ENCODE measurements at regions not wholly inside any gene's neighbourhood (a gene's known extent, or its start where the extent isn't known, plus 50 kb on each side); places are given as distances from the start of the nearest gene placed in this dataset.

DNA sequence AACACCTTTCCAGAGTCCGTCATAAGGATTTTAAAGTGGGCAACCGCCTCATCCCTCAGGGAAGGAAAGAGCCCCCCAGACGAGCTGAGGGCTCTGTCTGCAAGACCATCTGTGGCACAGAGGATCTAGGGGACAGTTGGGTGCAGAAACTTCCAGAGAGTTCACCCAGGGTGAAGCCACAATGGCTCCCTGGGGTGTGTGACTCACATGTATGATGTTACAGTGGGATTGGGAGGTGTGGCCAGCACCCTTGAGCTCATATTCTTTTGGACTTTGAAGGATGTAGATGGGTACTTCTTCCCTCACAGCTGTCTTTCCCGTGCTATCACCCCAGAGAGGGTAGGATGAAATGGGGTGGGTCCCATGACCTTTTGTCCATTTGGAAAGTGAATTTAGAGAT, 95.5 kb downstream of the NCR2 start:
- 70 to 71% methylated on average over 4 of the region's 4 CpGs for WGBS, 2 donors
- ATAC-seq (no peak), FAIRE-seq (no peak), DNase-seq (no peak)
- Histone ChIP-seq H3K4me1 (peaks cover 0 to 9% (median 7%) of the 10 kb centered on the region in 3 donors), H3K9me3 (no peaks in the 10 kb centered on the region), H3K27me3 (no peaks in the 10 kb centered on the region), H3K27ac (no peak overlapping the region), H3K36me3 (no peaks in the 10 kb centered on the region), H3K4me3 (no peak overlapping the region)
- intact Hi-C loops (cut with DNase I) = no loop called here
- TF ChIP-seq, protein P1, sequence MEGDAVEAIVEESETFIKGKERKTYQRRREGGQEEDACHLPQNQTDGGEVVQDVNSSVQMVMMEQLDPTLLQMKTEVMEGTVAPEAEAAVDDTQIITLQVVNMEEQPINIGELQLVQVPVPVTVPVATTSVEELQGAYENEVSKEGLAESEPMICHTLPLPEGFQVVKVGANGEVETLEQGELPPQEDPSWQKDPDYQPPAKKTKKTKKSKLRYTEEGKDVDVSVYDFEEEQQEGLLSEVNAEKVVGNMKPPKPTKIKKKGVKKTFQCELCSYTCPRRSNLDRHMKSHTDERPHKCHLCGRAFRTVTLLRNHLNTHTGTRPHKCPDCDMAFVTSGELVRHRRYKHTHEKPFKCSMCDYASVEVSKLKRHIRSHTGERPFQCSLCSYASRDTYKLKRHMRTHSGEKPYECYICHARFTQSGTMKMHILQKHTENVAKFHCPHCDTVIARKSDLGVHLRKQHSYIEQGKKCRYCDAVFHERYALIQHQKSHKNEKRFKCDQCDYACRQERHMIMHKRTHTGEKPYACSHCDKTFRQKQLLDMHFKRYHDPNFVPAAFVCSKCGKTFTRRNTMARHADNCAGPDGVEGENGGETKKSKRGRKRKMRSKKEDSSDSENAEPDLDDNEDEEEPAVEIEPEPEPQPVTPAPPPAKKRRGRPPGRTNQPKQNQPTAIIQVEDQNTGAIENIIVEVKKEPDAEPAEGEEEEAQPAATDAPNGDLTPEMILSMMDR (IDR thresholded peaks at IDR 0.05) = no peak

- H3K9me3 ChIP-seq = no peaks in the 10 kb centered on the region
- H3K36me3 ChIP-seq = no peaks in the 10 kb centered on the region
- H3K4me3 ChIP-seq = no peak overlapping the region
- no peaks in the 10 kb centered on the region for H3K27me3 ChIP-seq
- ATAC-seq (no peak), FAIRE-seq (no peak), DNase-seq (no peak)
- TF ChIP-seq, protein P1 (IDR thresholded peaks at IDR 0.05) = no peak
- WGBS, 2 donors = 55 to 66% methylated on average over 3 of the region's 3 CpGs
- intact Hi-C loops (cut with DNase I) = no loop called here
- H3K27ac ChIP-seq = no peak overlapping the region
- H3K4me1 ChIP-seq = peaks cover 0 to 9% (median 7%) of the 10 kb centered on the region in 3 donors
These were observed 96.9 kb downstream of the NCR2 start for GRCh38 chr6:41432280-41432679.

DNA sequence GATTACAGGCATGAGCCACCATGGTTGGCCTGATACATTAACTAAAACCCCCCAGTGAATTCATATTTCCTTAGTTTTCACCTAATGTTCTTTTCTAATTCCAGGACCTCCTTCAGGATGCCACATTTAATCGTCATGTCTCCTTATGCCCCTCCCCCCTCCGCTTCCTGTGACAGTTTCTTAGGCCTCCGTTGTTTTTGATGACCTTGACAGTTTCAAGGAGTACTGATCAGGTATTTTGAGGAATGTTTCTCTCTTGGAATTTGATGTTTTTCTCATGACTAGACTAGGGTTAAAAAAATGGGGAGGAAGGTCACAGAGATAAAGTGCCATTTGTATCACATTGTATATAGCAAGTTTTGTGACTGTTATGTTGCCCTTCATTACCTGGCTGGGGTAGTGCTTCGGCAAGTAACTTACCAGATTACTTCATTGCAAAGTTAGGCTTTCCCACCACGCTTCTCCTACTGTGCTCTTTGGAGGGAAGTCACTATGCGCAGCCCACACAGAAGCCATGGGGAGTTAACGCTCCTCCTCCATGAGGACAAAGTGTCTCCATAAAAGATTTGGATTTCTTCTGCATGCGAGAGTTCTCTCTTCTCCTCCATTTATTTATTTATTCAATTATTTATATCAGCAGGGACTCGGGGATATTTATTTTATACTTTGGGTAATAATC, 99.5 kb downstream of the NCR2 start:
- no peak for FAIRE-seq
- no peak for DNase-seq
- H3K36me3 ChIP-seq = no peaks in the 10 kb centered on the region
- intact Hi-C loops (cut with DNase I) = no loop called here
- WGBS, 2 donors = 69 to 71% methylated on average over 9 of the region's 9 CpGs
- no peak overlapping the region for H3K27ac ChIP-seq
- no peaks in the 10 kb centered on the region for H3K4me1 ChIP-seq
- no peaks in the 10 kb centered on the region for H3K27me3 ChIP-seq
- H3K4me3 ChIP-seq = no peak overlapping the region
- no peak for ATAC-seq
- TF ChIP-seq, protein P1 (IDR thresholded peaks at IDR 0.05) = no peak
- no peaks in the 10 kb centered on the region for H3K9me3 ChIP-seq

DNA sequence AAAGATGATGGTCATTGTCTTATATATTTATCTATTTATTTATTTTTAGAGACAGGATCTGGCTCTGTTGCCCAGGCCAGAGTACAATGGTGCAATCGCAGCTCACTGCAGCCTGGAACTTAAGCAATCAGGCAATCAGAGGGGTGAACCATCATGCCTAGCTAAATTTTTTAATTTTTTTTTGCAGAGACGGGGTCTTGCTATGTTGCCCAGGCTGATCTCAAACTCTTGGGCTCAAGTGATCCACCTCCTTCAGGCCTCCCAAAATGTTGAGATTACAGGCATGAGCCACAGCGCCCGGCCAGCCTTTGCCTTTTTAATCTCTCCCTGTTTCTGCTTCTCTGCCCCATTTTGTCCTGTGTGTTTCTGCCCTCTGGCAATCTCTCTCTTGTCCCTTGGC, 102.2 kb downstream of the NCR2 start:
- 94 to 96% methylated on average over 4 of the region's 4 CpGs for WGBS, 2 donors
- H3K9me3 ChIP-seq = no peaks in the 10 kb centered on the region
- no peak overlapping the region for H3K27ac ChIP-seq
- no peak for FAIRE-seq
- no peak overlapping the region for H3K4me3 ChIP-seq
- TF ChIP-seq, protein P1 (IDR thresholded peaks at IDR 0.05) = no peak
- intact Hi-C loops (cut with DNase I) = no loop called here
- peaks cover 0 to under 1% (median 0%) of the 10 kb centered on the region in 3 donors for H3K4me1 ChIP-seq
- no peaks in the 10 kb centered on the region for H3K36me3 ChIP-seq
- DNase-seq = no peak
- no peaks in the 10 kb centered on the region for H3K27me3 ChIP-seq
- no peak for ATAC-seq

DNA sequence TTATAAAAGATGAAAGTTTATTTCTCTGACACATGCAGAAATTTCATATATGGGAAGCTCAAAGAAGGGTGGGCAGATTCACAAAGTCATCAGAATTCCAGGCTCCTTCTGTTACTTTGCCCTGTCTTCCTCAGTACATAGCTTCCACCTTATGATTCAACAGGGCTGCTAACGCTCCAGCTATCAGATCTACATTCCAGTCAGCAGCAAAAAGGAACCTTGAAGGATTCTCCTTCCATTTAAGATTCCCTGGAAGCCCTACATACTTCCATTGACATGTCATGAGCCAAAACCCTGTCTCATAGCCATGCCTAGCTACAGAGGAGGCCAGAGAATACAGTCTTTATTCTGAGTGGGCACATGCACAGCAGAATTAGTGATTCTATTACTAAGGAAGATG, 103.3 kb downstream of the NCR2 start:
- H3K4me1 ChIP-seq = peaks cover 0 to 5% (median 0%) of the 10 kb centered on the region in 3 donors
- no peak overlapping the region for H3K4me3 ChIP-seq
- ATAC-seq (no peak), FAIRE-seq (no peak), DNase-seq (no peak)
- H3K27ac ChIP-seq = no peak overlapping the region
- intact Hi-C loops (cut with DNase I) = no loop called here
- TF ChIP-seq, protein P1 (IDR thresholded peaks at IDR 0.05) = no peak
- WGBS, 2 donors = 90 to 100% methylated on average over 1 of the region's 1 CpG
- H3K36me3 ChIP-seq = no peaks in the 10 kb centered on the region
- no peaks in the 10 kb centered on the region for H3K27me3 ChIP-seq
- no peaks in the 10 kb centered on the region for H3K9me3 ChIP-seq

Data from pancreas (tissue), 10 donors.